Fibroblast of pulmonary artery (primary cell): ENCODE measurements at regions not wholly inside any gene's neighbourhood (a gene's known extent, or its start where the extent isn't known, plus 50 kb on each side); places are given as distances from the start of the nearest gene placed in this dataset.

Experiments
- DNase-seq: peaks from one replicate; pipeline ENCODE4 v3.0.0-alpha.2; 2010; ENCODE audit warnings: low read depth
- H3K4me3 ChIP-seq: replicated peaks from 2 replicates; pipeline ENCODE4 v1.5.1; 2011; ENCODE audit warnings: low read depth, mild to moderate bottlenecking, control low read depth, low read length, moderate library complexity
- TF ChIP-seq, protein P1 (sequence below): IDR thresholded peaks from 2 replicates; pipeline ENCODE4 v1.5.1; 2011; ENCODE audit warnings: mild to moderate bottlenecking, control low read depth, low read length, inconsistent platforms; ENCODE audit errors: missing control alignments

DNA sequence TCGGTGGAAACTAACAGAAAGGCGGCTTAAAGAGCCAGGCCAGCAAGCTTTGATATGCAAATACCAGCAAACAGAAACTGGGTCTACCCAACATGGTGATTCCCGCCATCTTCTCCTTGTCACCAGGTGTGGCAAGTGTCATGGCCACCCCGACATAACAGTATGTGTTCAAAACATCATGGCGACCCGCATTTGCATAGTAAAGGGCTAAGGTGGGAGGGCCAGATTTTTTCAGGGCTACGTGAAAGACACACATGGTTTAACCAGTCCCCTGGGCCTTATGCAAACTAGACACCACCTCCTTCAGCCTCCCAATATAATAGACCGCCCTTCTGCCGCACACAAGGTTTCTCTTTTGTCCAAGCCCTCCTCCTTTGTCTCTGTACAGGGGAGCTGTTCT lies 260.4 kb downstream of the METTL4 start:
- TF ChIP-seq, protein P1, sequence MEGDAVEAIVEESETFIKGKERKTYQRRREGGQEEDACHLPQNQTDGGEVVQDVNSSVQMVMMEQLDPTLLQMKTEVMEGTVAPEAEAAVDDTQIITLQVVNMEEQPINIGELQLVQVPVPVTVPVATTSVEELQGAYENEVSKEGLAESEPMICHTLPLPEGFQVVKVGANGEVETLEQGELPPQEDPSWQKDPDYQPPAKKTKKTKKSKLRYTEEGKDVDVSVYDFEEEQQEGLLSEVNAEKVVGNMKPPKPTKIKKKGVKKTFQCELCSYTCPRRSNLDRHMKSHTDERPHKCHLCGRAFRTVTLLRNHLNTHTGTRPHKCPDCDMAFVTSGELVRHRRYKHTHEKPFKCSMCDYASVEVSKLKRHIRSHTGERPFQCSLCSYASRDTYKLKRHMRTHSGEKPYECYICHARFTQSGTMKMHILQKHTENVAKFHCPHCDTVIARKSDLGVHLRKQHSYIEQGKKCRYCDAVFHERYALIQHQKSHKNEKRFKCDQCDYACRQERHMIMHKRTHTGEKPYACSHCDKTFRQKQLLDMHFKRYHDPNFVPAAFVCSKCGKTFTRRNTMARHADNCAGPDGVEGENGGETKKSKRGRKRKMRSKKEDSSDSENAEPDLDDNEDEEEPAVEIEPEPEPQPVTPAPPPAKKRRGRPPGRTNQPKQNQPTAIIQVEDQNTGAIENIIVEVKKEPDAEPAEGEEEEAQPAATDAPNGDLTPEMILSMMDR = no peak
- H3K4me3 ChIP-seq = no peak overlapping the region
- DNase-seq = no peak

DNA sequence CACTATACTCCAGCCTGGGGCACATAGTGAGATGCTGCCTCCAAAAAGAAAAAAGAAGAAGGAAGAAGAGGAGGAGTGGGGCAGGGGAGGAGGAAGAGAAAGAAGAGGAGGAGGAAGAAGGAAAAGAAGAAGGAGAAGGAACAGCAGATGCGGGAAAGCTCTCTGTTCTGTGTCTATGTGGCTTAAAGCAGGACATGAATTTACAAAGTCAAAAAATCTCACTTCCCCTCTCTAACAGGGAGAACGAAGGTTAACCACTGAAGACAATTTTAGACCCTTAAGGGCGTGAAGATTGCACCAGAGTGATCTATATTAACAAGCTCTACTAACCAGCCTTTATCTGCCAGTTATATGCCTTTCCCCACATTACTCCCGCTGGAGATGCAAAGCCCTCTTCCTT lies 258.9 kb downstream of the METTL4 start:
- DNase-seq = no peak
- TF ChIP-seq, protein P1 = no peak
- no peak overlapping the region for H3K4me3 ChIP-seq

DNA sequence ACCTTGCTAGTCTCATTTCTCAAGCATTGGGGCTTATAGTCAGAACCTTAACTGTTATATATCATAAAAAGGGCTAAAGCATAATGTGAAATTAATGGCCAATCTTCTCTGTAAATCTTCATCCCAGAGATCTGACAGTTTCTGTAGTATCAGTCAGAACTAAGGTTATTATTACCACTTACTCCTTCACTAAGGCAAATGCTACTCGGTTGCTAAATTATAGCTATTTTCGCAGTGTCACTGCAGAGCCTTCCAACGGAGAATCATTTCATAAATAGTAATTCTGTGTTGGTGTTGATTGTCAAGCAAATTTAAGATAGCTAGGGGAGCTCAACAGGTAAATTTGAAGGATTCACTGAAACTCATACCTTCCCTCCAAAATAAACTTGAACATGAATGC lies 258.0 kb downstream of the METTL4 start:
- TF ChIP-seq, protein P1 = no peak
- no peak overlapping the region for H3K4me3 ChIP-seq
- DNase-seq = no peak

DNA sequence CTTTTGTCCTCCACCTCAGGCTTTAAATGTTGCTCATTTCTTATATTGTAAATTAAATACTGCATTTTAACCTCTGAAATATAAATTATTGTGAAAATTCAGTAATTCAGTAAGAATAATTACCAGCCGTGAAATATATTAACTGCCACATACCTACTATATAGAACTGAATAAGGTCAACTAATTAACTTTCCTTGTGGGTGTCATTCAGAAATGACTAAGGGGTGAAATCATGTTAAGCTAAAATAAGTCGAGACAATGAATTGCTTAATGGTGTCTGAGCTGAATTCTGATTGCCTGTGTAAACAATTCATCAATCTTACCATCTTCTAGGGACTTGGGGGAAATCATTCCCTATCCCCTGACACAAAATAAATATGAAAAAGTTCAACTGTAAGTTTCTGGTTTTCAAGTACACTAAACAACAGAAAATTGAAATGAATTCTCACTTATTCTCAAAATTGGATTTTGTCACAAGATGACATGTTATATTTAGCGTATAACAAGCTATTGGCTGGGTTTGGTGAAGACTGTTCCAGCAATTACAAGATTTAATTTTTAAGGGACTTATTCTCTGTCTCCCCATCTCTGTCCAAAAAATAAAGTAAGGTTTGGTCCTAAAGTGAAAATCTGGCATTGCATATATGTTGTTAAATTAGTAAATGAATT lies 255.1 kb downstream of the METTL4 start:
- TF ChIP-seq, protein P1 = no peak
- no peak overlapping the region for H3K4me3 ChIP-seq
- no peak for DNase-seq

DNA sequence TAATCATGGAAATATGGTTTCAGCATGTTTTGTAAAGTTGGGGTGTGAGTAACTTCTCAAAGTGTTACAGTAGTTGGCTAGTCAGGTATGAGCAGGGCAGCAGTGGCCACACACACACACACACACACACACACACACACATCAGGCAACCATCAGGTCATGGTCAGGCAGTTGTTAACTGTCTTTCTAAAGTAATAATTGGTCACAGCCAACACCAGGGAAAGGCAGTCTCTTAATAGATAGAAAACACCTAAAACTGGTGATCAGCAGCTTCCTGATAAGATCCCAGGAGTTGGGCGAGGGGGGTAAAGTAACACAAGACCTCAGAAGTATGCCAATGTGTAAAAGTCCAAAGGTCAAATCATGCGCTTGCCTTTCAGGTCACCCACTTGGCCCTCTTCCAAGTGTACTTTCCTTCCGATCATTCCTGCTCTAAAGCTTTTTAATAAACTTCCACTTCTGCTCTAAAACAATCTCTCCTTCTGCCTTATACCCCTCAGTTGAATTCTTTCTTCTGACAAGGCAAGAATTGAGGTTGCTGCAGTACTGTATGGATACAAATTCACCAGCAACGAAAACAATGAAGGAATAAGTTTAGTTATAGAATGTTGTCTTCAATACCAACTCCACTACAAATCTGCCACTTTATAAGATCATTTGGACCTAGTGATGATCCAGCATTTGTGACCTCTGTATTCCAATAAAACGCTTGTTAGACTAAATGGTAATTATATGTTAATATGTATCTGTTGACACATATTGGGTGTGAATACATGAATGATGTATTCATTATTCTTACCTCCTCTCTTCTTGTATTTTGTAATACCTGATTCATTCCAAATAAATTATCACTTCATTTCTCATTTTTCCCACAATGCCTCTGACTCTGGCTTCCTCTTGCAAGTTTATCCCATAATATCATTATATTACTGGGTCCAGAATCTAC lies 254.3 kb downstream of the METTL4 start:
- TF ChIP-seq, protein P1 = no peak
- no peak overlapping the region for H3K4me3 ChIP-seq
- DNase-seq = no peak

DNA sequence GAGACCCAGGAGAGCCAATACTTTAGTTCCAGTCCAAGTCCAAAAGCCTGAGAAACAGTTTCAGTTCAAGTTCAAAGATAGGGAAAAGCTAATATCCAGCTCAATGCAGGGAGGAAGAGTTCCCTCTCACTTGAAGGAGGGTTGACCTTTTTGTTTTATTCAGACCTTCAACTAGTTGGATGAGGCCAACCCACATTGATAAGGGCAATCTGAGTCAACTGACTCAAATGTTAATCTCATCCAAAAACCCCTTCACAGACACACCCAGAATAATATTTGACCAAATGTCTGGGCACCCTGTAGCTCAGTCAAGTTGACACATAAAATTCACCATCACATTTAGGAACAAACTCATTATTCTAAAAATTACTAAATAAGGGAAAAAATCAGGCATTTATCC lies 246.8 kb downstream of the METTL4 start:
- no peak overlapping the region for H3K4me3 ChIP-seq
- TF ChIP-seq, protein P1 = no peak

More for the DNA sequence above, 246.8 kb downstream of the METTL4 start:
- no peak for DNase-seq
